Left renal cortex interstitium (tissue), 4 donors: ENCODE measurements at regions not wholly inside any gene's neighbourhood (a gene's known extent, or its start where the extent isn't known, plus 50 kb on each side); places are given as distances from the start of the nearest gene placed in this dataset.
"Not testable (repeated sequence)": the region's sequence is repeated elsewhere in the genome, so short reads cannot be mapped to it uniquely, and the experiment has no call there.

Source experiments
- DNase-seq, 4 donors: peaks; one replicate each; pipeline ENCODE4 v3.0.0-alpha.2; 2013; ENCODE audit warnings: low read depth in 4 of 4, low spot score in 2 of 4, missing footprints in 1 of 4

- DNase-seq = no peak
These were observed 314.3 kb upstream of the NT5E start for GRCh38 chr6:85135376-85136094.

- no peak for DNase-seq
These were observed 315.7 kb upstream of the NT5E start for GRCh38 chr6:85134172-85134571.

GRCh38 chr6:85132091-85132490 lies 317.8 kb upstream of the NT5E start:
- no peak for DNase-seq

- no peak for DNase-seq
These were observed 319.1 kb upstream of the NT5E start for GRCh38 chr6:85130743-85131142.

GRCh38 chr6:85129881-85130280 lies 320.0 kb upstream of the NT5E start:
- DNase-seq = no peak

GRCh38 chr6:85128781-85129180 lies 321.1 kb upstream of the NT5E start:
- no peak for DNase-seq

GRCh38 chr6:85128256-85128655 lies 321.6 kb upstream of the NT5E start:
- not testable (repeated sequence) for DNase-seq

- DNase-seq = no peak
These were observed 322.1 kb upstream of the NT5E start for GRCh38 chr6:85127696-85128243.

GRCh38 chr6:85127168-85127498 lies 322.8 kb upstream of the NT5E start:
- DNase-seq = no peak

- peak in 3 of 4 donors; percentile 24 to 45 (median 27) for DNase-seq
These were observed 323.3 kb upstream of the NT5E start for GRCh38 chr6:85126485-85127167.

GRCh38 chr6:85125526-85125925 lies 324.4 kb upstream of the NT5E start:
- DNase-seq = no peak

- no peak for DNase-seq
These were observed 325.2 kb upstream of the NT5E start for GRCh38 chr6:85124472-85125354.

- no peak for DNase-seq
These were observed 328.7 kb upstream of the NT5E start for GRCh38 chr6:85121158-85121557.

- DNase-seq = no peak
These were observed 331.1 kb upstream of the NT5E start for GRCh38 chr6:85118652-85119235.

GRCh38 chr6:85118233-85118632 lies 331.6 kb upstream of the NT5E start:
- no peak for DNase-seq

GRCh38 chr6:85116475-85116874 lies 333.4 kb upstream of the NT5E start:
- no peak for DNase-seq

- no peak for DNase-seq
These were observed 334.0 kb upstream of the NT5E start for GRCh38 chr6:85115876-85116275.

GRCh38 chr6:85115376-85115775 lies 334.5 kb upstream of the NT5E start:
- DNase-seq = no peak

- no peak for DNase-seq
These were observed 335.3 kb upstream of the NT5E start for GRCh38 chr6:85114581-85114935.

- no peak for DNase-seq
These were observed 335.8 kb upstream of the NT5E start for GRCh38 chr6:85113934-85114580.
